SK-N-MC (cell line): ENCODE measurements at regions not wholly inside any gene's neighbourhood (a gene's known extent, or its start where the extent isn't known, plus 50 kb on each side); places are given as distances from the start of the nearest gene placed in this dataset.

ENCODE experiments used
- EZH2 ChIP-seq: fragments of 200-600 bp; sonication (generic); IDR thresholded peaks from one replicate; pipeline ENCODE4 v1.6.1; 2017; ENCODE audit warnings: antibody characterized with exemption
- FOXP2 ChIP-seq: optimal IDR thresholded peaks from 2 replicates; pipeline ENCODE3; 2011; ENCODE audit warnings: mild to moderate bottlenecking, moderate library complexity; ENCODE audit not compliant: insufficient read depth; ENCODE audit errors: extremely low read length, control extremely low read depth
- POLR2AphosphoS5 ChIP-seq: IDR thresholded peaks from 2 replicates; pipeline ENCODE4 v1.6.1; 2012; ENCODE audit warnings: mild to moderate bottlenecking, low read depth, low read length, borderline replicate concordance

DNA sequence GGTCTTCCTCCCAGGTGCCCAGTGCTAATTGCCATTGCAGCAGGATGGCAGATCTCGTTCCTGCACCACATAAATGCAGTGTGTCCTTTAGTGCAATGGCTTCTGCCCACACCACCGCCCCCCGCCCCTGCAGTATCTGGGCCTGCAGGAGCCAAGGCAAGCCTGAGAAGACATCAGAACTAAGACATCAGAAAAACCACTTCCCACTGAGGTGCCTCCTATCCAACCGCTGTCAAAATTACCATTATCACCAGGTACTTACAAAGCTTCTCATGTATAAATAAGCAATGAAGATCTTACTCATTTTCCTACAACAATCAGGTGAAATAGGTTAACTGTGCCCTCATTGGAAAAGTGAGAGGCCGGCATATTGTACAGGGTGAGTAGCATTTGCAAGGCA is 228.8 kb downstream of the FBXO15 start:
- TF ChIP-seq EZH2 (no peak), POLR2AphosphoS5 (no peak), FOXP2 (no peak)
